ENCODE measurements at regions not wholly inside any gene's neighbourhood (a gene's known extent, or its start where the extent isn't known, plus 50 kb on each side); places are given as distances from the start of the nearest gene placed in this dataset.

GRCh38 chr17:54028986-54029580 is 206.4 kb downstream of the KIF2B start:
- in situ Hi-C loops (cut with MboI) = no loop called here
- TF ChIP-seq RB1 (IDR thresholded peaks at IDR 0.05; ENCODE audit: borderline replicate concordance) (no peak), MEF2B (IDR thresholded peaks at IDR 0.05; ENCODE audit: partially characterized antibody, poor library complexity, severe bottlenecking) (no peak), IKZF1 (conservative IDR thresholded peaks at IDR 0.05) (no peak), CREB1 (IDR thresholded peaks at IDR 0.05; ENCODE audit: low read depth) (no peak), EED (IDR thresholded peaks at IDR 0.05; ENCODE audit: low read depth) (no peak)
- TF ChIP-seq, protein P1, sequence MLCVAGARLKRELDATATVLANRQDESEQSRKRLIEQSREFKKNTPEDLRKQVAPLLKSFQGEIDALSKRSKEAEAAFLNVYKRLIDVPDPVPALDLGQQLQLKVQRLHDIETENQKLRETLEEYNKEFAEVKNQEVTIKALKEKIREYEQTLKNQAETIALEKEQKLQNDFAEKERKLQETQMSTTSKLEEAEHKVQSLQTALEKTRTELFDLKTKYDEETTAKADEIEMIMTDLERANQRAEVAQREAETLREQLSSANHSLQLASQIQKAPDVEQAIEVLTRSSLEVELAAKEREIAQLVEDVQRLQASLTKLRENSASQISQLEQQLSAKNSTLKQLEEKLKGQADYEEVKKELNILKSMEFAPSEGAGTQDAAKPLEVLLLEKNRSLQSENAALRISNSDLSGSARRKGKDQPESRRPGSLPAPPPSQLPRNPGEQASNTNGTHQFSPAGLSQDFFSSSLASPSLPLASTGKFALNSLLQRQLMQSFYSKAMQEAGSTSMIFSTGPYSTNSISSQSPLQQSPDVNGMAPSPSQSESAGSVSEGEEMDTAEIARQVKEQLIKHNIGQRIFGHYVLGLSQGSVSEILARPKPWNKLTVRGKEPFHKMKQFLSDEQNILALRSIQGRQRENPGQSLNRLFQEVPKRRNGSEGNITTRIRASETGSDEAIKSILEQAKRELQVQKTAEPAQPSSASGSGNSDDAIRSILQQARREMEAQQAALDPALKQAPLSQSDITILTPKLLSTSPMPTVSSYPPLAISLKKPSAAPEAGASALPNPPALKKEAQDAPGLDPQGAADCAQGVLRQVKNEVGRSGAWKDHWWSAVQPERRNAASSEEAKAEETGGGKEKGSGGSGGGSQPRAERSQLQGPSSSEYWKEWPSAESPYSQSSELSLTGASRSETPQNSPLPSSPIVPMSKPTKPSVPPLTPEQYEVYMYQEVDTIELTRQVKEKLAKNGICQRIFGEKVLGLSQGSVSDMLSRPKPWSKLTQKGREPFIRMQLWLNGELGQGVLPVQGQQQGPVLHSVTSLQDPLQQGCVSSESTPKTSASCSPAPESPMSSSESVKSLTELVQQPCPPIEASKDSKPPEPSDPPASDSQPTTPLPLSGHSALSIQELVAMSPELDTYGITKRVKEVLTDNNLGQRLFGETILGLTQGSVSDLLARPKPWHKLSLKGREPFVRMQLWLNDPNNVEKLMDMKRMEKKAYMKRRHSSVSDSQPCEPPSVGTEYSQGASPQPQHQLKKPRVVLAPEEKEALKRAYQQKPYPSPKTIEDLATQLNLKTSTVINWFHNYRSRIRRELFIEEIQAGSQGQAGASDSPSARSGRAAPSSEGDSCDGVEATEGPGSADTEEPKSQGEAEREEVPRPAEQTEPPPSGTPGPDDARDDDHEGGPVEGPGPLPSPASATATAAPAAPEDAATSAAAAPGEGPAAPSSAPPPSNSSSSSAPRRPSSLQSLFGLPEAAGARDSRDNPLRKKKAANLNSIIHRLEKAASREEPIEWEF (IDR thresholded peaks at IDR 0.05; ENCODE audit: insufficient replicate concordance, low read depth, low read length) = no peak
- TF ChIP-seq, protein P2, sequence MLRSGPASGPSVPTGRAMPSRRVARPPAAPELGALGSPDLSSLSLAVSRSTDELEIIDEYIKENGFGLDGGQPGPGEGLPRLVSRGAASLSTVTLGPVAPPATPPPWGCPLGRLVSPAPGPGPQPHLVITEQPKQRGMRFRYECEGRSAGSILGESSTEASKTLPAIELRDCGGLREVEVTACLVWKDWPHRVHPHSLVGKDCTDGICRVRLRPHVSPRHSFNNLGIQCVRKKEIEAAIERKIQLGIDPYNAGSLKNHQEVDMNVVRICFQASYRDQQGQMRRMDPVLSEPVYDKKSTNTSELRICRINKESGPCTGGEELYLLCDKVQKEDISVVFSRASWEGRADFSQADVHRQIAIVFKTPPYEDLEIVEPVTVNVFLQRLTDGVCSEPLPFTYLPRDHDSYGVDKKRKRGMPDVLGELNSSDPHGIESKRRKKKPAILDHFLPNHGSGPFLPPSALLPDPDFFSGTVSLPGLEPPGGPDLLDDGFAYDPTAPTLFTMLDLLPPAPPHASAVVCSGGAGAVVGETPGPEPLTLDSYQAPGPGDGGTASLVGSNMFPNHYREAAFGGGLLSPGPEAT (IDR thresholded peaks at IDR 0.05; ENCODE audit: low read depth) = no peak

More at GRCh38 chr17:54028986-54029580, 206.4 kb downstream of the KIF2B start:
- intact Hi-C loops (cut with micrococcal nuclease; ENCODE audit: unreplicated experiment) = no loop called here
- Histone ChIP-seq H3K36me3 (ENCODE audit: control insufficient read depth in 2 of 2, insufficient read depth in 2 of 2, low read length in 1 of 2) (no peaks in the 10 kb centered on the region), H3K27ac (ENCODE audit: control insufficient read depth, insufficient read depth) (no peak overlapping the region), H3K4me3 (no peak overlapping the region), H3K27me3 (replicated peaks in 1 of 2; ENCODE audit: control insufficient read depth in 2 of 2, insufficient read depth in 2 of 2, low read length in 1 of 2) (no peaks in the 10 kb centered on the region), H3K4me2 (ENCODE audit: control insufficient read depth, insufficient read depth) (no peak overlapping the region), H3K79me2 (ENCODE audit: control insufficient read depth, insufficient read depth, low read length) (no peaks in the 10 kb centered on the region), H2AFZ (ENCODE audit: control insufficient read depth, low read depth, low read length) (no peak overlapping the region), H3K4me1 (ENCODE audit: control insufficient read depth, insufficient read depth, low read length) (no peaks in the 10 kb centered on the region), H3K9me3 (replicated peaks; ENCODE audit: control insufficient read depth, insufficient read depth, low read length) (no peaks in the 10 kb centered on the region; the same call in 2 of the 3 replicates), H3K9ac (ENCODE audit: control insufficient read depth, insufficient read depth, low read length) (no peak overlapping the region), H4K20me1 (ENCODE audit: control insufficient read depth, insufficient read depth) (no peaks in the 10 kb centered on the region)
- ATAC-seq = no peak
- ChIA-PET CTCF (no interaction called here), RAD21 (ENCODE audit: unreplicated experiment) (no interaction called here), POLR2A (no interaction called here), SMC1A (ENCODE audit: uncharacterized antibody, unreplicated experiment) (no interaction called here)
- FAIRE-seq = no peak
- BruUV-seq (replicated peaks) = no TSS peak
- DNase-seq (ENCODE audit: low read depth, low spot score) = no peak

All from GM12878 (cell line).